ENCODE measurements at regions not wholly inside any gene's neighbourhood (a gene's known extent, or its start where the extent isn't known, plus 50 kb on each side); places are given as distances from the start of the nearest gene placed in this dataset.

- ATAC-seq (ENCODE audit: low FRiP score in 2 of 2): no peak
Observed at GRCh38 chr4:27474691-27475090, 614.0 kb downstream of the STIM2 start.

GRCh38 chr4:27484216-27484615 is 623.6 kb downstream of the STIM2 start:
- WGBS, 2 donors: 71 to 76% methylated on average over 8 of the region's 8 CpGs
- Histone ChIP-seq H3K27ac (peak overlapping the region in 1 of 4 donors; percentile 50), H3K4me1 (no peaks in the 10 kb centered on the region), H3K9me3 (no peaks in the 10 kb centered on the region), H3K27me3 (no peaks in the 10 kb centered on the region), H3K4me3 (no peak overlapping the region), H3K36me3 (no peaks in the 10 kb centered on the region)
- DNase-seq: peak in 1 of 2 donors; percentile 74
- ATAC-seq (ENCODE audit: low FRiP score in 2 of 2): no peak
- TF ChIP-seq EP300 (IDR thresholded peaks at IDR 0.05): peak in 1 of 4 donors; percentile 44
- no peak for TF ChIP-seq POLR2A (IDR thresholded peaks at IDR 0.05)

More at GRCh38 chr4:27474691-27475090, 614.0 kb downstream of the STIM2 start:
- no peak for TF ChIP-seq POLR2AphosphoS5 (IDR thresholded peaks at IDR 0.05)
- Histone ChIP-seq H3K27me3 (no peaks in the 10 kb centered on the region), H3K4me1 (no peaks in the 10 kb centered on the region), H3K27ac (no peak overlapping the region), H3K4me3 (no peak overlapping the region), H3K36me3 (no peaks in the 10 kb centered on the region), H3K9me3 (no peaks in the 10 kb centered on the region)
- no peak for DNase-seq
- 76 to 92% methylated on average over 1 of the region's 1 CpG for WGBS, 2 donors

DNA sequence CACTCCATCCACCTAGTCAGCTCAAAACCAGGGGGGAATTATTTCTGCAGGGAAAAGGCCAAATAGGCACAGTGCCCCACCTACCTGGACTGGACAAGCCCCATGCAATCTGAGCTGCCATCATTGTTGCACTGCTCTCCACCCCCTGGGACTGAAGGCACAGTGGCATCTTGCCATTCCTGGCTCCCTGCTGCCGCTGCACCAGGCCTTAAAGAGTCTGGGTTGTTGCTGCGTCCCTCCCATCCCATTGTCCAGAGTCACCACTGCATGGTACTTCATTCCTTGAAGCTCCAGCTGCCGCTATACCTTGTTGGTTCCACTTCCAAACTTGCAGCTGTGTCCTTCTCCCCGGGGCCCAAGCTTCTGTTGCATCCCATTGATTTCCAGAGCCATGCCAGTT is 629.7 kb downstream of the STIM2 start:
- Histone ChIP-seq H3K4me3 (no peak overlapping the region), H3K27me3 (no peaks in the 10 kb centered on the region), H3K9me3 (no peaks in the 10 kb centered on the region), H3K4me1 (no peaks in the 10 kb centered on the region), H3K27ac (no peak overlapping the region), H3K36me3 (no peaks in the 10 kb centered on the region)
- DNase-seq (no peak), ATAC-seq (ENCODE audit: low FRiP score in 2 of 2) (peak in 1 of 2 donors; percentile 12)
- TF ChIP-seq EP300 (IDR thresholded peaks at IDR 0.05): no peak
- TF ChIP-seq, protein P1, sequence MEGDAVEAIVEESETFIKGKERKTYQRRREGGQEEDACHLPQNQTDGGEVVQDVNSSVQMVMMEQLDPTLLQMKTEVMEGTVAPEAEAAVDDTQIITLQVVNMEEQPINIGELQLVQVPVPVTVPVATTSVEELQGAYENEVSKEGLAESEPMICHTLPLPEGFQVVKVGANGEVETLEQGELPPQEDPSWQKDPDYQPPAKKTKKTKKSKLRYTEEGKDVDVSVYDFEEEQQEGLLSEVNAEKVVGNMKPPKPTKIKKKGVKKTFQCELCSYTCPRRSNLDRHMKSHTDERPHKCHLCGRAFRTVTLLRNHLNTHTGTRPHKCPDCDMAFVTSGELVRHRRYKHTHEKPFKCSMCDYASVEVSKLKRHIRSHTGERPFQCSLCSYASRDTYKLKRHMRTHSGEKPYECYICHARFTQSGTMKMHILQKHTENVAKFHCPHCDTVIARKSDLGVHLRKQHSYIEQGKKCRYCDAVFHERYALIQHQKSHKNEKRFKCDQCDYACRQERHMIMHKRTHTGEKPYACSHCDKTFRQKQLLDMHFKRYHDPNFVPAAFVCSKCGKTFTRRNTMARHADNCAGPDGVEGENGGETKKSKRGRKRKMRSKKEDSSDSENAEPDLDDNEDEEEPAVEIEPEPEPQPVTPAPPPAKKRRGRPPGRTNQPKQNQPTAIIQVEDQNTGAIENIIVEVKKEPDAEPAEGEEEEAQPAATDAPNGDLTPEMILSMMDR (IDR thresholded peaks at IDR 0.05): no peak
- TF ChIP-seq POLR2AphosphoS5 (IDR thresholded peaks at IDR 0.05): no peak
- TF ChIP-seq POLR2A (IDR thresholded peaks at IDR 0.05): no peak
- WGBS, 2 donors: 81 to 98% methylated on average over 4 of the region's 4 CpGs

- no peak for DNase-seq
- no peaks in the 10 kb centered on the region for H3K36me3 ChIP-seq
- H3K27me3 ChIP-seq: no peaks in the 10 kb centered on the region
- WGBS, 2 donors: 81 to 94% methylated on average over 2 of the region's 2 CpGs
- no peaks in the 10 kb centered on the region for H3K4me1 ChIP-seq
- H3K27ac ChIP-seq: no peak overlapping the region
- no peaks in the 10 kb centered on the region for H3K9me3 ChIP-seq
- no peak overlapping the region for H3K4me3 ChIP-seq
- no peak for TF ChIP-seq POLR2AphosphoS5 (IDR thresholded peaks at IDR 0.05)
- TF ChIP-seq, protein P1 (IDR thresholded peaks at IDR 0.05): no peak
- no peak for ATAC-seq (ENCODE audit: low FRiP score in 2 of 2)
Observed at GRCh38 chr4:27490766-27491165, 630.1 kb downstream of the STIM2 start.

DNA sequence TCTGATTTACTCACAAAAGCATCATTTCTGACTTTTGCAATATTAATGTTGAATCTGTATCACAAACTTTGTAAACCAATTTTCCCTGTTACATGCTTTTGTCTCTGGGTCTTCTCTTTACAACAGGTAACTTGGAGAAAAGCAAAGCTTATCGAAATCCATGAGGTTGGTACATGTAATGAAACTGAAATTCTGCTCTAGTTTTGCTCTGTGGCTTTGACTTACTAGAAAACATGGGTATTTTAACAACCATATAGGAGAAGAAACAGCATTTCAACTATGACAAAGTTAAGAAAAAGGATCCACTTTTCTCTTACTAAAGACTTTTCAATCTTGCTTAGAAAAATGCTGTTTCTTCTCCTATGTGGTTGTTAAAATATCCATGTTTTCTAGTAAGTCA is 645.8 kb downstream of the STIM2 start:
- DNase-seq: no peak
- 79 to 87% methylated on average over 1 of the region's 1 CpG for WGBS, 2 donors
- TF ChIP-seq POLR2A (IDR thresholded peaks at IDR 0.05) (no peak), EP300 (IDR thresholded peaks at IDR 0.05) (no peak), POLR2AphosphoS5 (IDR thresholded peaks at IDR 0.05) (no peak)
- TF ChIP-seq, protein P1 (IDR thresholded peaks at IDR 0.05): no peak
- H3K4me3 ChIP-seq: no peak overlapping the region
- no peak overlapping the region for H3K27ac ChIP-seq
- no peaks in the 10 kb centered on the region for H3K4me1 ChIP-seq
- no peaks in the 10 kb centered on the region for H3K27me3 ChIP-seq
- H3K9me3 ChIP-seq: no peaks in the 10 kb centered on the region
- no peaks in the 10 kb centered on the region for H3K36me3 ChIP-seq
- ATAC-seq (ENCODE audit: low FRiP score in 2 of 2): no peak

DNA sequence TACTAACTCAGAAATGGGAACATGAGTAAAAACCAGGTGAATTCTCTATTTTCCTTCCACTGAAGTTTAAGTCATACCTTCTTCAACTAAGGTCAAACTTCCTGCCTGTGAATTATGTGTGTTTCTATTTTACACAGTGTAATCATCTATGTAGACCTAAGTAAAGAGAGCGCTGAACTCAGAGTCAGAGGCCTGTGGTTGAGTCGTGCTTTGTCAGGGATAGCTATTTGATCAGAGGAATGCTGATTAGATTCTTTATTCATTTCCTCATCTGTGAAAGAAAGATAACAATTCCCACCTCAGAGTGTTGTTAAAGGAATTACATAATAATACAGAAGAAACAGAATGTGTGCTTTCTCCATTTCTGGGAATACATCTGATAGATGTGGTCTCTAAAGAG is 654.1 kb downstream of the STIM2 start:
- 64 to 70% methylated on average over 2 of the region's 2 CpGs for WGBS, 2 donors
- no peaks in the 10 kb centered on the region for H3K27me3 ChIP-seq
- no peak overlapping the region for H3K4me3 ChIP-seq
- no peaks in the 10 kb centered on the region for H3K36me3 ChIP-seq
- TF ChIP-seq EP300 (IDR thresholded peaks at IDR 0.05) (no peak), POLR2AphosphoS5 (IDR thresholded peaks at IDR 0.05) (no peak), POLR2A (IDR thresholded peaks at IDR 0.05) (no peak)
- TF ChIP-seq, protein P1 (IDR thresholded peaks at IDR 0.05): no peak
- no peak overlapping the region for H3K27ac ChIP-seq
- H3K4me1 ChIP-seq: no peaks in the 10 kb centered on the region
- DNase-seq (no peak), ATAC-seq (ENCODE audit: low FRiP score in 2 of 2) (no peak)
- H3K9me3 ChIP-seq: no peaks in the 10 kb centered on the region
